GM06990 (cell line): ENCODE measurements at regions not wholly inside any gene's neighbourhood (a gene's known extent, or its start where the extent isn't known, plus 50 kb on each side); places are given as distances from the start of the nearest gene placed in this dataset.

Experiments
- DNase-seq: peaks from one replicate; pipeline ENCODE4 v3.0.0-alpha.2; 2011; ENCODE audit not compliant: insufficient read length; ENCODE audit errors: extremely low read depth
- H3K27me3 ChIP-seq: replicated peaks from 2 replicates; pipeline ENCODE4 v1.6.0; 2011; ENCODE audit warnings: low read length; ENCODE audit not compliant: control insufficient read depth, insufficient read depth
- H3K36me3 ChIP-seq: 2 replicates; pipeline ENCODE4 v1.5.1; 2011; ENCODE audit warnings: low read length; ENCODE audit not compliant: control insufficient read depth, insufficient read depth
- H3K4me3 ChIP-seq: replicated peaks from 2 replicates; pipeline ENCODE4 v1.5.1; 2011; ENCODE audit warnings: low read depth, mild to moderate bottlenecking, control low read depth, low read length
- CTCF ChIP-seq: IDR thresholded peaks from 2 replicates; pipeline ENCODE4 v1.5.1; 2011; ENCODE audit warnings: low read length, control low read depth, mild to moderate bottlenecking, inconsistent platforms; ENCODE audit not compliant: insufficient read depth, poor library complexity, severe bottlenecking

- no peak for DNase-seq
- no peaks in the 10 kb centered on the region; the same call in none of the 2 replicates for H3K27me3 ChIP-seq
- no peaks in the 10 kb centered on the region for H3K36me3 ChIP-seq
- no peak overlapping the region for H3K4me3 ChIP-seq
- no peak for TF ChIP-seq CTCF
Measured at GRCh38 chr1:209059376-209059775, 524.1 kb upstream of the CAMK1G start.

- no peak for DNase-seq
- no peak overlapping the region for H3K4me3 ChIP-seq
- no peak for TF ChIP-seq CTCF
- H3K27me3 ChIP-seq, result no peaks in the 10 kb centered on the region; the same call in none of the 2 replicates
- no peaks in the 10 kb centered on the region for H3K36me3 ChIP-seq
Measured at GRCh38 chr1:209059981-209060380, 523.5 kb upstream of the CAMK1G start.

DNA sequence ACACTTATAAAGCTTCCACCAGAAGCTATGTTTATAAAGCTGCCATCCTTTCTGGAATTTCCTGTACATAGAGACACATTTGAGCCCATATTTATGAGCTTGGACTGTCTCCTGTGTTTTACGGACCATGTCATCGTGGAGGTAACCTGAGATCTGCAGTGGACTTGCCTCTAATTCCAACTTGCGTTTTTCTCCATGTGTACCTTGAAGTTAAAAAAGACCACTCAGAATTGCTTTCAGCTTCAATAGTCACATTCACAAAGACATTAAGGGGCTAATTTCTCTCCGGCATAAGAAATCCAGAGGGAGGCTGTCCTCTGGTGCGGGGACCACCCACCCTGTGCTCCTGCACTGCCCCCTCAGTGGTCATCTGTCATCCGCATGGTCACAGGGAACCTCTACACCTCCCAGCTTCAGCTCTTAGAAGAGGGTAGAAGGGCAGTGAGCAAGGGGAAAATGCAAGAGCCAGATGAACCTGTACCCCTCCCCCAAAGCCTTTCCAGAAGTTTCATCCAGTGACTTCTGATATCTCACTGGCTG is 521.4 kb upstream of the CAMK1G start:
- Histone ChIP-seq H3K27me3 (no peaks in the 10 kb centered on the region; the same call in none of the 2 replicates), H3K4me3 (no peak overlapping the region), H3K36me3 (no peaks in the 10 kb centered on the region)
- no peak for DNase-seq
- no peak for TF ChIP-seq CTCF

- H3K27me3 ChIP-seq, result no peaks in the 10 kb centered on the region; the same call in none of the 2 replicates
- DNase-seq, result no peak
- no peaks in the 10 kb centered on the region for H3K36me3 ChIP-seq
- no peak for TF ChIP-seq CTCF
- no peak overlapping the region for H3K4me3 ChIP-seq
Measured at GRCh38 chr1:209062863-209063262, 520.7 kb upstream of the CAMK1G start.

DNA sequence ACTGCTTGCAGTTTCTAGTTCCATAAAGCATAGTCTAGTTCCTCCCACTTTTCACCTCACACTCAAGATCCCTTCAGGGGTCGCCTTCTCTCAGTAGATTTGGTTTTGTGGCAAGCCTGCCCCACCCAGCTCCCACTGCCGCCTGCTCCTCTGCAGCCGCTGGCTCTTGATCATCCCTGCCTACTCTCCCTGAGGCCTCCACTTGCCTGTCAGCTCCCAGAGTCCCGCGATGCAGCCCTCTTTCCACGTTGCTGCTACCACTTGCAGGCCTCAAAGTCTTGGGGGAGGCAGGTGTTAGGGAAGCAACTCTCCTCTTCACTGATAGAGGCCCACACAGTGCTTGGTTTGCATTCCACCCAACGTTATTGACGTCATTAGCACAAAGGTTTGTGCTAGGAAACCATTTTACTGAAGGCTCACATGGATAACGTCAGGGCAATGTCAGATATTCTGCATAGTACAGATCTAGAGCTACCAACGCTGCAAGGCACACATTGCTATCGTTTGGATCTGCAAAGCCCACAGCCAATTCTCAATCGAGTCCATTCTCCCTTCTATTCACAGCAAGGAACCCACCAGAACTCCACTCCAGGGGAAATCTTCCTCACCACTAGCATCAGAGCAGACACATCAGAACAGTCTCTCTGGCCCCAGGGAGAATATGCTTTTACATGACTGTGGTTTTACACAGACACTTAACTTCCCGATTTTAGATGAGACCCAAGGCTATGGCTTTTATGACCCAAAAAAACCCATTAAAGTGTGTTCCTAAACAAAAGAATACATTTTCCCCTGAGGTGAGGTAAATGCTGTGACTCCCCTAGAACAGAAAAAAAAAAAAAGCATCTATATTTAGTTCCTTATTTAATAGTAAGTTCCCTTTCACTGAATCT is 519.5 kb upstream of the CAMK1G start:
- no peak for TF ChIP-seq CTCF
- peak; percentile 34 for DNase-seq
- Histone ChIP-seq H3K27me3 (no peaks in the 10 kb centered on the region; the same call in none of the 2 replicates), H3K36me3 (no peaks in the 10 kb centered on the region), H3K4me3 (no peak overlapping the region)
